ENCODE measurements at regions not wholly inside any gene's neighbourhood (a gene's known extent, or its start where the extent isn't known, plus 50 kb on each side); places are given as distances from the start of the nearest gene placed in this dataset.
A peak's percentile ranks its signal among the peaks of the same experiment; 100 is the strongest.
"Not testable (repeated sequence)": the region's sequence is repeated elsewhere in the genome, so short reads cannot be mapped to it uniquely, and the experiment has no call there.

GRCh38 chr3:15933439-15934139, 135.8 kb upstream of the ANKRD28 start:
- 42 to 56% (median 51%) methylated on average over 4 of the region's 4 CpGs for WGBS, 5 donors
- no peak for TF ChIP-seq POLR2AphosphoS5 (IDR thresholded peaks at IDR 0.05)
- TF ChIP-seq EP300 (IDR thresholded peaks at IDR 0.05): no peak
- TF ChIP-seq POLR2A (IDR thresholded peaks at IDR 0.05): no peak
- TF ChIP-seq CTCF (IDR thresholded peaks at IDR 0.05): no peak
- no peak overlapping the region for H3K27ac ChIP-seq
- intact Hi-C loops (cut with DNase I; ENCODE audit: low total_unique reads): no loop called here
- H3K9me3 ChIP-seq: no peaks in the 10 kb centered on the region
- H3K4me1 ChIP-seq: no peaks in the 10 kb centered on the region
- no peak overlapping the region for H3K4me3 ChIP-seq
- no peak for DNase-seq
- H3K27me3 ChIP-seq: no peaks in the 10 kb centered on the region
- H3K36me3 ChIP-seq: no peaks in the 10 kb centered on the region

- no peaks in the 10 kb centered on the region for H3K36me3 ChIP-seq
- H3K27me3 ChIP-seq: no peaks in the 10 kb centered on the region
- no peaks in the 10 kb centered on the region for H3K9me3 ChIP-seq
- no peak overlapping the region for H3K4me3 ChIP-seq
- H3K4me1 ChIP-seq: no peaks in the 10 kb centered on the region
- no peak overlapping the region for H3K27ac ChIP-seq
- TF ChIP-seq CTCF (IDR thresholded peaks at IDR 0.05) (no peak), POLR2A (IDR thresholded peaks at IDR 0.05) (no peak)
- 77 to 85% (median 80%) methylated on average over 6 of the region's 6 CpGs for WGBS, 5 donors
- DNase-seq: no peak
- intact Hi-C loops (cut with DNase I; ENCODE audit: low total_unique reads): no loop called here
Observed at GRCh38 chr3:15934389-15935195, 136.8 kb upstream of the ANKRD28 start.

GRCh38 chr3:15936312-15936711, 138.5 kb upstream of the ANKRD28 start:
- intact Hi-C loops (cut with DNase I; ENCODE audit: low total_unique reads): no loop called here
- 63 to 75% (median 66%) methylated on average over 5 of the region's 5 CpGs for WGBS, 5 donors
- Histone ChIP-seq H3K9me3 (peaks cover 0 to 5% (median 1%) of the 10 kb centered on the region in 4 donors), H3K27ac (no peak overlapping the region), H3K4me3 (no peak overlapping the region), H3K27me3 (no peaks in the 10 kb centered on the region), H3K36me3 (no peaks in the 10 kb centered on the region), H3K4me1 (no peaks in the 10 kb centered on the region)
- TF ChIP-seq EP300 (IDR thresholded peaks at IDR 0.05): no peak
- no peak for TF ChIP-seq POLR2A (IDR thresholded peaks at IDR 0.05)
- TF ChIP-seq POLR2AphosphoS5 (IDR thresholded peaks at IDR 0.05): no peak
- no peak for TF ChIP-seq CTCF (IDR thresholded peaks at IDR 0.05)
- DNase-seq: peak in 1 of 2 donors; percentile 28

- intact Hi-C loops (cut with DNase I; ENCODE audit: low total_unique reads): no loop called here
- H3K9me3 ChIP-seq: peaks cover 0 to 14% (median 2%) of the 10 kb centered on the region in 4 donors
- no peaks in the 10 kb centered on the region for H3K36me3 ChIP-seq
- no peaks in the 10 kb centered on the region for H3K4me1 ChIP-seq
- H3K27ac ChIP-seq: no peak overlapping the region
- no peaks in the 10 kb centered on the region for H3K27me3 ChIP-seq
- WGBS, 5 donors: 85 to 100% (median 93%) methylated on average over 1 of the region's 1 CpG
- H3K4me3 ChIP-seq: no peak overlapping the region
- DNase-seq: no peak
- TF ChIP-seq EP300 (IDR thresholded peaks at IDR 0.05): no peak
- no peak for TF ChIP-seq POLR2AphosphoS5 (IDR thresholded peaks at IDR 0.05)
- no peak for TF ChIP-seq POLR2A (IDR thresholded peaks at IDR 0.05)
Observed at GRCh38 chr3:15940641-15941040, 142.9 kb upstream of the ANKRD28 start.

GRCh38 chr3:15941457-15941856, 143.7 kb upstream of the ANKRD28 start:
- H3K27me3 ChIP-seq; intact Hi-C loops (cut with DNase I; ENCODE audit: low total_unique reads); H3K4me1 ChIP-seq; H3K4me3 ChIP-seq; H3K27ac ChIP-seq; H3K36me3 ChIP-seq; DNase-seq: not testable (repeated sequence)
- peaks cover 0 to 14% (median 2%) of the 10 kb centered on the region in 4 donors for H3K9me3 ChIP-seq
- 68 to 86% (median 81%) methylated on average over 2 of the region's 2 CpGs for WGBS, 5 donors
